HG03457 (cell line): ENCODE measurements at regions not wholly inside any gene's neighbourhood (a gene's known extent, or its start where the extent isn't known, plus 50 kb on each side); places are given as distances from the start of the nearest gene placed in this dataset.

ENCODE experiments used
- ATAC-seq: cut with Tn5 transposase; IDR thresholded peaks from one replicate; pipeline ENCODE4 v1.9.1; 2021; ENCODE audit warnings: moderate number of reproducible peaks; ENCODE audit not compliant: unreplicated experiment

GRCh38 chr11:27287205-27287604 lies 75.8 kb downstream of the CCDC34 start:
- no peak for ATAC-seq

- ATAC-seq: no peak
Observed at GRCh38 chr11:27285761-27286160, 77.3 kb downstream of the CCDC34 start.

GRCh38 chr11:27282806-27283205 lies 80.2 kb downstream of the CCDC34 start:
- no peak for ATAC-seq

- ATAC-seq: no peak
Observed at GRCh38 chr11:27281740-27282590, 81.0 kb downstream of the CCDC34 start.

- no peak for ATAC-seq
Observed at GRCh38 chr11:27281276-27281675, 81.7 kb downstream of the CCDC34 start.

GRCh38 chr11:27280140-27280539 lies 82.9 kb downstream of the CCDC34 start:
- ATAC-seq: no peak

- no peak for ATAC-seq
Observed at GRCh38 chr11:27279460-27279859, 83.6 kb downstream of the CCDC34 start.

- no peak for ATAC-seq
Observed at GRCh38 chr11:27277843-27278242, 85.2 kb downstream of the CCDC34 start.

GRCh38 chr11:27276141-27276540 lies 86.9 kb downstream of the CCDC34 start:
- ATAC-seq: no peak

- ATAC-seq: no peak
Observed at GRCh38 chr11:27274854-27275395, 88.1 kb downstream of the CCDC34 start.

- ATAC-seq: no peak
Observed at GRCh38 chr11:27266125-27266524, 96.9 kb downstream of the CCDC34 start.

- ATAC-seq: no peak
Observed at GRCh38 chr11:27263986-27264385, 99.0 kb downstream of the CCDC34 start.

GRCh38 chr11:27263046-27263445 lies 100.0 kb downstream of the CCDC34 start:
- no peak for ATAC-seq

GRCh38 chr11:27255447-27255828 lies 107.6 kb downstream of the CCDC34 start:
- ATAC-seq: no peak

GRCh38 chr11:27254744-27255446 lies 108.1 kb downstream of the CCDC34 start:
- ATAC-seq: no peak

- ATAC-seq: no peak
Observed at GRCh38 chr11:27253224-27253623, 109.8 kb downstream of the CCDC34 start.

GRCh38 chr11:27250867-27251665 lies 111.9 kb downstream of the CCDC34 start:
- ATAC-seq: no peak

GRCh38 chr11:27248576-27249509 lies 114.2 kb downstream of the CCDC34 start:
- ATAC-seq: no peak

- no peak for ATAC-seq
Observed at GRCh38 chr11:27247660-27248059, 115.4 kb downstream of the CCDC34 start.

GRCh38 chr11:27246925-27247324 lies 116.1 kb downstream of the CCDC34 start:
- no peak for ATAC-seq
